HepG2 (cell line): ENCODE measurements at regions not wholly inside any gene's neighbourhood (a gene's known extent, or its start where the extent isn't known, plus 50 kb on each side); places are given as distances from the start of the nearest gene placed in this dataset.

Experiments
- FOXJ3 ChIP-seq: sonication (generic); formaldehyde crosslinking; IDR thresholded peaks from 2 replicates; pipeline ENCODE4 v1.4.0; 2020; ENCODE audit warnings: missing genetic modification reagents, mild to moderate bottlenecking, borderline replicate concordance
- REXO4 ChIP-seq: sonication (generic); formaldehyde crosslinking; IDR thresholded peaks from 2 replicates; pipeline ENCODE4 v1.8.0; 2022; ENCODE audit warnings: missing genetic modification reagents, mild to moderate bottlenecking, borderline replicate concordance
- SIN3B ChIP-seq: fragments of 150-350 bp; IDR thresholded peaks from 2 replicates; pipeline ENCODE4 v1.6.1; 2014; ENCODE audit warnings: low read length
- SNRNP70 ChIP-seq: fragments of 200-400 bp; formaldehyde crosslinking; IDR thresholded peaks from 2 replicates; pipeline ENCODE4 v1.6.1; 2017; ENCODE audit warnings: mild to moderate bottlenecking, low read depth, low read length, moderate library complexity
- TCF7 ChIP-seq: sonication (generic); IDR thresholded peaks from 2 replicates; pipeline ENCODE4 v1.6.1; 2016; ENCODE audit warnings: antibody characterized with exemption, low read depth
- ZNF101 ChIP-seq: sonication (generic); formaldehyde crosslinking; IDR thresholded peaks from 2 replicates; pipeline ENCODE4 v1.4.0; 2020; ENCODE audit warnings: mild to moderate bottlenecking, low read depth, missing genetic modification reagents, borderline replicate concordance
- ZNF530 ChIP-seq: sonication (generic); formaldehyde crosslinking; IDR thresholded peaks from 2 replicates; pipeline ENCODE4 v1.5.0; 2020; ENCODE audit warnings: low read depth, mild to moderate bottlenecking, missing genetic modification reagents
- TF ChIP-seq, protein P1 (sequence below): sonication (generic); formaldehyde crosslinking; IDR thresholded peaks from 2 replicates; pipeline ENCODE4 v1.5.0; 2020; ENCODE audit warnings: mild to moderate bottlenecking, missing genetic modification reagents, moderate library complexity

DNA sequence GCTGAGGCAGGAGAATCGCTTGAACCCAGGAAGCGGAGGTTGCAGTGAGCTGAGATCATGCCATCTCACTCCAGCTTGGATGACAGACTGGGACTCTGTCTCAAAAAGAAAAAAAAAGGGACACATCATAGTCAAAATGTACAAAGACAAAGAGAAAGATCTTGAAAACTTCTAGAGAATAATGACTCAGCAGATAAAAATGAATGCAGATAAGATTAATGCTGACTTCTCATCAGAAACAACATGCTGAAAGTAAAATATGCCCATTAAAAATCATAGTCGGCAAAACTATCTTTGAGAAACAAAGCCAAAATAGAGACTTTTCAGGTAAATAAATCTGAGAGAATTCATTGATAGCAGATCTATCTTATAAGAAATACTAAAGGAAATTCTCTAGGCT, 271.1 kb upstream of the GPR149 start:
- TF ChIP-seq, protein P1, sequence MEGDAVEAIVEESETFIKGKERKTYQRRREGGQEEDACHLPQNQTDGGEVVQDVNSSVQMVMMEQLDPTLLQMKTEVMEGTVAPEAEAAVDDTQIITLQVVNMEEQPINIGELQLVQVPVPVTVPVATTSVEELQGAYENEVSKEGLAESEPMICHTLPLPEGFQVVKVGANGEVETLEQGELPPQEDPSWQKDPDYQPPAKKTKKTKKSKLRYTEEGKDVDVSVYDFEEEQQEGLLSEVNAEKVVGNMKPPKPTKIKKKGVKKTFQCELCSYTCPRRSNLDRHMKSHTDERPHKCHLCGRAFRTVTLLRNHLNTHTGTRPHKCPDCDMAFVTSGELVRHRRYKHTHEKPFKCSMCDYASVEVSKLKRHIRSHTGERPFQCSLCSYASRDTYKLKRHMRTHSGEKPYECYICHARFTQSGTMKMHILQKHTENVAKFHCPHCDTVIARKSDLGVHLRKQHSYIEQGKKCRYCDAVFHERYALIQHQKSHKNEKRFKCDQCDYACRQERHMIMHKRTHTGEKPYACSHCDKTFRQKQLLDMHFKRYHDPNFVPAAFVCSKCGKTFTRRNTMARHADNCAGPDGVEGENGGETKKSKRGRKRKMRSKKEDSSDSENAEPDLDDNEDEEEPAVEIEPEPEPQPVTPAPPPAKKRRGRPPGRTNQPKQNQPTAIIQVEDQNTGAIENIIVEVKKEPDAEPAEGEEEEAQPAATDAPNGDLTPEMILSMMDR, result no peak
- TF ChIP-seq TCF7 (no peak), ZNF101 (CRISPR knock-in tag) (no peak), ZNF530 (CRISPR knock-in tag) (no peak), FOXJ3 (no peak), SNRNP70 (no peak), REXO4 (CRISPR knock-in tag) (no peak), SIN3B (no peak)
